Erythroblast (primary cell): ENCODE measurements at regions not wholly inside any gene's neighbourhood (a gene's known extent, or its start where the extent isn't known, plus 50 kb on each side); places are given as distances from the start of the nearest gene placed in this dataset.
"Not testable (repeated sequence)": the region's sequence is repeated elsewhere in the genome, so short reads cannot be mapped to it uniquely, and the experiment has no call there.

ENCODE experiments used
- DNase-seq, 2 experiments: peaks; one replicate each; lab custom pipeline; 2025; lab: John Stamatoyannopoulos, UW
- GATA1 ChIP-seq: IDR thresholded peaks from 2 replicates; pipeline ENCODE4 v1.6.1; 2011; ENCODE audit warnings: low read depth, mild to moderate bottlenecking, control low read depth, low read length, moderate library complexity
- POLR2A ChIP-seq: IDR thresholded peaks from 2 replicates; pipeline ENCODE4 v1.6.1; 2011; ENCODE audit warnings: mild to moderate bottlenecking, low read length

- no peak for TF ChIP-seq GATA1
- TF ChIP-seq POLR2A = no peak
- no peak for DNase-seq
These were observed 230.9 kb upstream of the LRIG3 start for GRCh38 chr12:59151243-59151642.

DNA sequence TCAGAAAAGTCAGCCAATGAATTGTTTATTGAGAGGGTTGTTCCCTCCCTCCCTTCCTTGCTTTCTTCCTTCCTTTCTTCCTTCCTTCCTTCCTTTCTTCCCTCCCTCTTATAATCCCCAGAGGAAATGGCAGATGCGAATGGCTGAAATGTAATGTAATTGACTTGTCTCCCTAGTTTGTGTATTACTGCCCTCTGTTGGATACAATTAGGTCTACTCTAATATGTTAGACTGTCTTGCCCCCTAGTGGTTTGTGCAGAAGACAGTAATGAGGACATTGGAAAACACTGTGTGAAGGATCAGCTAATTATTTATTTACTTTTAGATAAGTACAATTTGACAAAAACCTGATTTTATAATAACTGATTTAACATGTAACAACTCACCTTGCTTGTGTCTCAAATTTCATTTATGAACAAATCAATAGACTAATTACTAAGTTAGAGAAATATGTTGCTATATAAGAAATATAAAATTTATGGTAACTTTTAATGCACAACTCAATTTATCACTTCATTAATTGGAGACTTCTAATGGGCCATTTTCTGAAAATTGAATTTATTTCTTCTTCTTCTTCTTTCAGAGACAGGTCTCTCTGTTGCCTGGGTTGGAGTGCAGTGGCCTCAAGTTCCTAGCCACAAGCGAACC is 229.8 kb upstream of the LRIG3 start:
- DNase-seq = peak; percentile 68 to 75
- no peak for TF ChIP-seq GATA1
- TF ChIP-seq POLR2A = no peak

DNA sequence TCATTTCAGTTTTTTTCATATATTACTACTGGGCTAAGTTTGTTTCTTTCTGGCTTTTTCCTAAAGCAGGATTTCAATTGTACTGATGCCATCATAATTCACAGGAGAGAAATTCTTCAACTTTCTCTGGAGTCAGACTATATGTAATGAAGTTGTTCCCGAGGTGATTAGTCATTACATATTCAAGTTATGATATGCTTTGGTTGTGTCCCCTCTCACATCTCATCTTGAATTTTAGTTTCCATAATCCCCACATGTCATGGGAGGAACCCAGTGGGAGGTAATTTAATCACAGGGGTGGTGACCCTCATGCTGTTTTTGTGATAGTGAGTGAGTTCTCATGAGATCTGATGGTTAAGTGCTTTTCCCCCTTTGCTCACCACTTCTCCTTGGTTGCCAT is 227.5 kb upstream of the LRIG3 start:
- TF ChIP-seq GATA1 = no peak
- TF ChIP-seq POLR2A = no peak
- DNase-seq = no peak

- TF ChIP-seq GATA1 (no peak), POLR2A (no peak)
- no peak for DNase-seq
These were observed 222.0 kb upstream of the LRIG3 start for GRCh38 chr12:59142183-59142790.

- TF ChIP-seq POLR2A = no peak
- TF ChIP-seq GATA1 = no peak
- DNase-seq = no peak
These were observed 214.4 kb upstream of the LRIG3 start for GRCh38 chr12:59134750-59135149.

DNA sequence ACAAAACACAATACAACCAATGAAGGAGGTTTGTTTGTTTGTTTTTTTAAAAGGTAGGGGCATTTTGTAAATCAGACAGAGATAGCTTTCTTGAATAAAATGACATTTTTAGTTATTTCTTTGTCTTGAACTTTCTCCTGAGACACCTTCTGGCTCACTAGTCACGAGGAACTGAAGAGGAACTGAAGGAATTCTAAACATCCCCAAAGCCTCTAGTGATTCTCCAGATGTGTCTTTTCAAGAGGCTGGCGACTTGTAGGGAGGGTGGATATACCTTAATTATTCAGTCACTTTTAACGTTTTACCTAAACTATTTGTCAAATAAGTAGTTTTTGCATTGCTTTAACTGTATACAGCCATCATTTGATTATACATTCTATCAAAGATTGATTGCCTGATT is 211.2 kb upstream of the LRIG3 start:
- TF ChIP-seq POLR2A (no peak), GATA1 (no peak)

GRCh38 chr12:59122784-59123183 is 202.5 kb upstream of the LRIG3 start:
- no peak for TF ChIP-seq POLR2A
- TF ChIP-seq GATA1 = no peak
- DNase-seq = no peak

More for the DNA sequence above, 211.2 kb upstream of the LRIG3 start:
- DNase-seq = no peak

DNA sequence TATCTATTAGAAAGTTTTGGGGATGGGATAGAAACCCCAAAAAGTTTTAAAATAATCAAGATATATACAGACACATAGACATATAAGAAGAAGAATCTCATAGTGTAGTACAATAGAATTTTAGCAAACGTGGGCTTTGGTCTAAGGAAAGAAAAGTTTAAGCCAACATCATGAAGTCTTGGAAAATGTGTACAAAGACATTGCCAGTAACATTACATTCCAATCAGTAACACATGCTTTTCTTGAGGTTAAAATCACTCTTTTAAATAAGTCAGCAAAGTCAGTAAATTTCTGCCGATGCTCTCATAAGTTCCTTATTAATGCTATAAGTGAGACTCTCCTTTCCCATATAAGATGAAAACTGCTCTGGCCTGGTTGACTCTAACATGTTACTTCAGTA is 201.1 kb upstream of the LRIG3 start:
- no peak for TF ChIP-seq GATA1
- TF ChIP-seq POLR2A = no peak
- DNase-seq = no peak

- TF ChIP-seq GATA1 (no peak), POLR2A (no peak)
- no peak for DNase-seq
These were observed 199.4 kb upstream of the LRIG3 start for GRCh38 chr12:59119676-59120075.

GRCh38 chr12:59118356-59118755 is 198.1 kb upstream of the LRIG3 start:
- no peak for DNase-seq
- TF ChIP-seq POLR2A (no peak), GATA1 (no peak)

DNA sequence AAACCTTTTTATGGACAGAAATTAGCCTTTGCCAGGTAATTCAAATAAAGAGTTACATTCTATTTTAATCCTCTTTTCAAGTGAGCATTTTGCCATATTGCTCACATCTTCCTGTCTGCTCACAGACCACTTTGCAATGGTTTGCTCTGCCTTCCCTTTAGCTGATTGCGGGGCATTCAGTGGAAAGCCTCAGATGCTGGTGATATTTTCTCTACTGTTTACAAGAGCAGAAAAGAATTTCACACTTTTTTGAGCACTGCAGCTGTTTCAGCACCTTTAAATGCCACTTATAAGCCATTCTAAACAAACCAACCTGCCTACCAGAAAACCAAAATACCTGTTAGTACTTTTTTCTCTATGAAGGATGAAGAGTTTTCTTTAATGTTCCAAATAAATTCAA is 195.7 kb upstream of the LRIG3 start:
- TF ChIP-seq POLR2A = no peak
- TF ChIP-seq GATA1 = no peak

GRCh38 chr12:59115526-59115925 is 195.2 kb upstream of the LRIG3 start:
- DNase-seq = no peak
- TF ChIP-seq POLR2A (no peak), GATA1 (no peak)

More for the DNA sequence above, 195.7 kb upstream of the LRIG3 start:
- no peak for DNase-seq

DNA sequence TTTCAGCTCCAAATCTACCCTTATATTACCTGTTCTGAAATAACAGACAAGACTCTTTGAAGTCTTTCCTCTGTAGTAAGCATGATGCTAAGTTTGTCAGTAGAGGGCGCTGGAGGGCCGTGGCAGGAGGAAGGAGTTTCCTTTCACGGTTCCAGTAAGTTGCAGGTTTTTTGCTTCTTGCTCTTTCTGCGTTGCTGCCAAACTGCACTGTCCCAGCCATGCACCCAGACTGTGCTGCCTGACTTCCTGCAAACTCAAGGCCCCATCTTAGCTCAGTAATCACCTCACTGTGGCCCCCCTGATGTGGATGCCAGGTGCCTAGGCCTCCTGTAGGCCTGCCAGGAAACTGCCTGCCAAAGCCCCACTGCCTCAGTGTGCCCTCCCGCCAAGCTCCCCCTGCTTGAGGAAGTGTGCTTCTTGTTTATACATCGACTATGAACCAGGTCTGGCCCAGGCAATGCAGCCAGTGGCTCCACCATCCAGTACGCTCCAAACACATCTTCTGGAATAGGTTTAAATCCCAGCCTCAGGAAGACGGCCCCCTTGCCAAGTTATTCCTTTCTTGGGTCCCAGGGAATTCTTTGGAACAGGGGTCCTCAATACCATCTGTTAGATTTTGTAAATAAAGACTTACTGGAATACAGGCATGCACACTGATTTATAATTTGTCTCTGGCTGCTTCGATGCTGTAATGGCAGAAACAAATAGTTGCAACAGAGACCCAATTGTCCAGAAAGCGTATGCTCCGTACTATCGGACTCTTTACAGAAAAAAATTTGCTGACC is 193.7 kb upstream of the LRIG3 start:
- peak; percentile 66 to 80 for DNase-seq
- TF ChIP-seq POLR2A = no peak
- no peak for TF ChIP-seq GATA1

DNA sequence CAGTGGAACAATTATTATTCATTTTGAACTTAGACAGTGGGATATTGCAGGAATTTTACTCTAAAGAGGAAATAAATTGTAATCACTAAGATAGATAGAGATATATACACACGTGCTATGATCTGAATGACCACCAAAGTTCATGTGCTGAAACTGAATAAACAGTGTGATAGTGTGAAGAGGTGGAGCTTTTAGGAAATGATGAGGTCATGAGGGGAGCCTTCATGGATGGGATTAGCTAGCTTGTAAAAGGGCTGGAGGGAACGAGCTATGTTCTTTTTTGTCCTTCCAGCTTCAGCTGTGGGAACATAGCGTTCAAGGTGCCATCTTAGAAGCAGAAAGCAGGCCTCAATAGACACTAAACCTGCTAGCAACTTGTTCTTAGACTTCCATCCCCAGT is 191.5 kb upstream of the LRIG3 start:
- no peak for TF ChIP-seq GATA1
- no peak for TF ChIP-seq POLR2A
- DNase-seq = no peak

GRCh38 chr12:59108516-59108915 is 188.2 kb upstream of the LRIG3 start:
- DNase-seq = not testable (repeated sequence)
